ENCODE measurements at regions not wholly inside any gene's neighbourhood (a gene's known extent, or its start where the extent isn't known, plus 50 kb on each side); places are given as distances from the start of the nearest gene placed in this dataset.

DNA sequence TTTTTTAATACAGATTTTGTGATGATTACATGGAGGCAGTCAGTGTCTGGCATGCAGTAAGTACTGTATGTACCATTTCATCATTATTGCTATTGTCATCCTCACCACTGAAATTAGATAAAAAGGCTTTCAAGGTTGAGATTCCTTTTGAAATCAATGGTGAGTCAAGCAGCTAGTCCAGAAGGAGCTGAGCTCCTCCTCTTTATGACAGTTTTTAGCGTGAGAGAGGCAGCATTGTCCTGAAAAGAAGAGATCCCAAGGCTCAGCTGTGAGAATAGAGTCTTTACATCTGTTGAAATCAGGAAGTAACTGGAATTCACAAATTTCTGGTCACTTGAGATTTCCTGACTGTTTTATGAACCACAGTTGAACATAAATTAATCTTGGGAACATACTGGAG lies 161.9 kb downstream of the PAX1 start:
- peaks cover 2 to 8% (median 3%) of the 10 kb centered on the region in 4 experiments for H3K4me1 ChIP-seq (replicated peaks in 1 of 4; ENCODE audit: control insufficient read depth in 3 of 4, insufficient read depth in 4 of 4, low read length in 3 of 4)
- H3K18ac ChIP-seq (ENCODE audit: extremely low read depth, low read length), result no peak overlapping the region
- no peak overlapping the region for H2AFZ ChIP-seq (ENCODE audit: low read length)
- no peak overlapping the region for H3K23ac ChIP-seq (ENCODE audit: insufficient read length)
- H3K27me3 ChIP-seq (replicated peaks in 1 of 4; ENCODE audit: control insufficient read depth in 3 of 4, extremely low read depth in 1 of 4, insufficient read depth in 3 of 4, low read length in 3 of 4), result peaks cover 0 to 9% (median 5%) of the 10 kb centered on the region in 4 experiments; a peak in 4 of 7 replicates
- no peak overlapping the region for H3K27ac ChIP-seq (ENCODE audit: low read depth, low read length)
- no peaks in the 10 kb centered on the region for H3K9me3 ChIP-seq (ENCODE audit: insufficient read depth in 2 of 2, low read depth in 1 of 2, low read length in 1 of 2)
- no peak overlapping the region for H2BK20ac ChIP-seq (ENCODE audit: low read length)
- H3K4ac ChIP-seq (replicated peaks; ENCODE audit: insufficient read length, low read depth, low read length), result no peak overlapping the region
- ChIA-PET POLR2A (ENCODE audit: partially characterized antibody) (no interaction called here), CTCF (ENCODE audit: partially characterized antibody) (no interaction called here)
- no peak overlapping the region for H2BK12ac ChIP-seq (ENCODE audit: low read depth, low read length)
- no peak overlapping the region for H3K56ac ChIP-seq (replicated peaks; ENCODE audit: insufficient read length, low read depth, low read length)
- DNase-seq (ENCODE audit: low read depth in 1 of 2, low spot score in 2 of 2) (no peak), FAIRE-seq (peak; percentile 66)
- no peaks in the 10 kb centered on the region for H4K20me1 ChIP-seq (replicated peaks in 1 of 2; ENCODE audit: control insufficient read depth in 1 of 2, insufficient read depth in 2 of 2, low read length in 2 of 2)
- no peaks in the 10 kb centered on the region for H3K79me2 ChIP-seq (ENCODE audit: control insufficient read depth in 1 of 2, insufficient read depth in 2 of 2, low read length in 2 of 2)
- no peak overlapping the region for H4K5ac ChIP-seq (ENCODE audit: insufficient read length, low read depth, low read length)
- no peak overlapping the region for H3K4me3 ChIP-seq (ENCODE audit: extremely low read depth in 1 of 4, insufficient read depth in 2 of 4, low read depth in 3 of 4, low read length in 4 of 4)
- no peak overlapping the region for H2BK15ac ChIP-seq (ENCODE audit: low read length)
- no peaks in the 10 kb centered on the region for H3K79me1 ChIP-seq (ENCODE audit: low read depth, low read length)
- no peak overlapping the region for H3K9ac ChIP-seq (replicated peaks in 1 of 4; ENCODE audit: extremely low read depth in 1 of 4, low read depth in 3 of 4, low read length in 3 of 4)
- H2BK120ac ChIP-seq (replicated peaks; ENCODE audit: low read depth, low read length), result no peak overlapping the region
- no peak overlapping the region for H4K8ac ChIP-seq (ENCODE audit: extremely low read depth, insufficient read depth, low read length)
- WGBS, 2 experiments (ENCODE audit: extremely low coverage in 1 of 2, insufficient coverage in 1 of 2, insufficient read length in 1 of 2, insufficient replicate concordance in 2 of 2, low coverage in 1 of 2, low lambda C conversion rate in 2 of 2, missing lambda C conversion rate in 1 of 2), result 86% methylated on average over 1 of the region's 1 CpG; no CpG with 5 or more reads in 1 of the 2 experiments
- no peak overlapping the region for H2BK5ac ChIP-seq (ENCODE audit: low read depth, low read length)
- H3K14ac ChIP-seq (ENCODE audit: insufficient read length), result no peak overlapping the region
- H3K36me3 ChIP-seq (ENCODE audit: control insufficient read depth in 2 of 4, insufficient read depth in 4 of 4, low read length in 3 of 4), result no peaks in the 10 kb centered on the region
- no peak overlapping the region for H4K91ac ChIP-seq (replicated peaks; ENCODE audit: insufficient read length, low read length)
- H3K4me2 ChIP-seq (ENCODE audit: insufficient read depth in 1 of 2, low read depth in 2 of 2, low read length in 2 of 2), result no peak overlapping the region
- H2AK5ac ChIP-seq (ENCODE audit: low read depth, low read length), result no peak overlapping the region
- peaks cover 3% of the 10 kb centered on the region for H3K23me2 ChIP-seq (ENCODE audit: low read depth, low read length)
- TF ChIP-seq SP2 (IDR thresholded peaks at IDR 0.05; ENCODE audit: low read length) (no peak), RBBP5 (IDR thresholded peaks at IDR 0.05; ENCODE audit: borderline replicate concordance, low read depth, low read length) (no peak), SIX5 (IDR thresholded peaks at IDR 0.05; ENCODE audit: low read depth, low read length) (no peak), EP300 (IDR thresholded peaks at IDR 0.05; ENCODE audit: borderline replicate concordance in 1 of 2, low read depth in 2 of 2, low read length in 2 of 2) (no peak), JUN (IDR thresholded peaks at IDR 0.05; ENCODE audit: low read depth, low read length) (no peak), TEAD4 (IDR thresholded peaks at IDR 0.05; ENCODE audit: low read depth, low read length) (no peak), YY1 (IDR thresholded peaks at IDR 0.05; ENCODE audit: low read depth, low read length) (no peak), POU5F1 (IDR thresholded peaks at IDR 0.05; ENCODE audit: low read depth, low read length) (no peak), GTF2F1 (IDR thresholded peaks at IDR 0.05; ENCODE audit: borderline replicate concordance, low read depth, low read length) (no peak), ASH2L (IDR thresholded peaks at IDR 0.05; ENCODE audit: low read length) (no peak), PHF8 (conservative IDR thresholded peaks at IDR 0.05; ENCODE audit: low read depth, low read length) (no peak), EZH2 (IDR thresholded peaks at IDR 0.05; ENCODE audit: low read depth, low read length, severe bottlenecking) (no peak), TAF7 (optimal IDR thresholded peaks at IDR 0.05; ENCODE audit: borderline replicate concordance, low read depth, low read length) (no peak)
- TF ChIP-seq, protein P1, sequence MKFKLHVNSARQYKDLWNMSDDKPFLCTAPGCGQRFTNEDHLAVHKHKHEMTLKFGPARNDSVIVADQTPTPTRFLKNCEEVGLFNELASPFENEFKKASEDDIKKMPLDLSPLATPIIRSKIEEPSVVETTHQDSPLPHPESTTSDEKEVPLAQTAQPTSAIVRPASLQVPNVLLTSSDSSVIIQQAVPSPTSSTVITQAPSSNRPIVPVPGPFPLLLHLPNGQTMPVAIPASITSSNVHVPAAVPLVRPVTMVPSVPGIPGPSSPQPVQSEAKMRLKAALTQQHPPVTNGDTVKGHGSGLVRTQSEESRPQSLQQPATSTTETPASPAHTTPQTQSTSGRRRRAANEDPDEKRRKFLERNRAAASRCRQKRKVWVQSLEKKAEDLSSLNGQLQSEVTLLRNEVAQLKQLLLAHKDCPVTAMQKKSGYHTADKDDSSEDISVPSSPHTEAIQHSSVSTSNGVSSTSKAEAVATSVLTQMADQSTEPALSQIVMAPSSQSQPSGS (IDR thresholded peaks at IDR 0.05; ENCODE audit: low read length), result no peak

Data from H1 (cell line).